Liver (tissue), 8 donors: ENCODE measurements at regions not wholly inside any gene's neighbourhood (a gene's known extent, or its start where the extent isn't known, plus 50 kb on each side); places are given as distances from the start of the nearest gene placed in this dataset.

ENCODE experiments used
- DNase-seq: peaks from one replicate; pipeline ENCODE4 v3.0.0-alpha.2; 2017; ENCODE audit warnings: low spot score
- H3K27ac ChIP-seq, 2 donors: one replicate each; pipeline ENCODE4 v1.7.0; 2013; ENCODE audit warnings: inconsistent platforms in 2 of 2, low read length in 2 of 2, control low read depth in 1 of 2, low read depth in 1 of 2, mild to moderate bottlenecking in 1 of 2
- H3K27me3 ChIP-seq, 4 donors: one replicate each; pipeline versions ENCODE4 v1.6.1 to v1.7.0; 2013; ENCODE audit warnings: low read length in 3 of 4, inconsistent platforms in 1 of 4, mild to moderate bottlenecking in 1 of 4, moderate library complexity in 1 of 4; ENCODE audit not compliant: control insufficient read depth in 4 of 4, insufficient read depth in 4 of 4
- H3K36me3 ChIP-seq, 4 donors: one replicate each; pipeline versions ENCODE4 v1.6.1 to v1.7.0; 2013; ENCODE audit warnings: low read length in 3 of 4, mild to moderate bottlenecking in 3 of 4, low read depth in 1 of 4, moderate library complexity in 1 of 4; ENCODE audit not compliant: control insufficient read depth in 4 of 4, insufficient read depth in 3 of 4
- H3K4me1 ChIP-seq, 4 donors: one replicate each; pipeline versions ENCODE4 v1.6.1 to v1.7.0; 2013; ENCODE audit warnings: low read length in 3 of 4, mild to moderate bottlenecking in 3 of 4, moderate library complexity in 1 of 4; ENCODE audit not compliant: control insufficient read depth in 4 of 4, insufficient read depth in 4 of 4
- H3K4me3 ChIP-seq, 3 donors: one replicate each; pipeline versions ENCODE4 v1.6.1 to v1.7.0; 2013; ENCODE audit warnings: low read length in 3 of 3, control low read depth in 1 of 3, low read depth in 1 of 3, mild to moderate bottlenecking in 1 of 3
- H3K9ac ChIP-seq, 2 donors: one replicate each; pipeline ENCODE4 v1.7.0; 2013; ENCODE audit warnings: low read length in 2 of 2, mild to moderate bottlenecking in 2 of 2, moderate library complexity in 2 of 2, control low read depth in 1 of 2, low read depth in 1 of 2
- H3K9me3 ChIP-seq, 4 donors: one replicate each; pipeline versions ENCODE4 v1.6.1 to v1.7.0; 2013; ENCODE audit warnings: low read length in 3 of 4; ENCODE audit not compliant: control insufficient read depth in 4 of 4
- CTCF ChIP-seq: fragments of 150-350 bp; IDR thresholded peaks from 2 replicates; pipeline ENCODE4 v1.5.1; 2017; ENCODE audit warnings: improper control_type of control experiment, low read depth, low read length; ENCODE audit not compliant: missing input control
- FOXA2 ChIP-seq: IDR thresholded peaks from 2 replicates; pipeline ENCODE4 v1.6.1; 2016; ENCODE audit warnings: antibody characterized with exemption
- HNF4A ChIP-seq, 2 donors: conservative IDR thresholded peaks; 2 replicates each; pipeline ENCODE4 v1.6.1; 2016; ENCODE audit warnings: antibody characterized with exemption in 2 of 2, mild to moderate bottlenecking in 2 of 2
- HNF4G ChIP-seq: IDR thresholded peaks from 2 replicates; pipeline ENCODE4 v1.6.1; 2016; ENCODE audit warnings: antibody characterized with exemption
- JUND ChIP-seq, 2 donors: IDR thresholded peaks; 2 replicates each; pipeline ENCODE4 v1.6.1; 2016; ENCODE audit warnings: antibody characterized with exemption in 2 of 2
- MAX ChIP-seq: IDR thresholded peaks from 2 replicates; pipeline ENCODE4 v1.6.1; 2016; ENCODE audit warnings: antibody characterized with exemption
- NR2F2 ChIP-seq: IDR thresholded peaks from 2 replicates; pipeline ENCODE4 v1.6.1; 2016; ENCODE audit warnings: antibody characterized with exemption
- RAD21 ChIP-seq, 2 donors: IDR thresholded peaks; 2 replicates each; pipeline ENCODE4 v1.6.1; 2016; ENCODE audit warnings: antibody characterized with exemption in 2 of 2, mild to moderate bottlenecking in 2 of 2
- REST ChIP-seq: IDR thresholded peaks from 2 replicates; pipeline ENCODE4 v1.6.1; 2016; ENCODE audit warnings: antibody characterized with exemption, mild to moderate bottlenecking
- SP1 ChIP-seq: IDR thresholded peaks from 2 replicates; pipeline ENCODE4 v1.6.1; 2018; ENCODE audit warnings: antibody characterized with exemption, mild to moderate bottlenecking
- TAF1 ChIP-seq: conservative IDR thresholded peaks from 2 replicates; pipeline ENCODE4 v1.6.1; 2016; ENCODE audit warnings: antibody characterized with exemption, mild to moderate bottlenecking
- ZBTB33 ChIP-seq: IDR thresholded peaks from 2 replicates; pipeline ENCODE4 v1.6.1; 2016; ENCODE audit warnings: antibody characterized with exemption
- WGBS: extraction: QIAGEN DNeasy Blood & Tissue Kit; methylation state at CpG from one replicate; pipeline ENCODE4 v1.1.7; 2013; 5-methylcytosine and 5-hydroxymethylcytosine counted together
- donor health status: healthy.
- donor health status: healthy.
- donor health status: healthy.
- donor health status: healthy.
- donor health status: healthy.

GRCh38 chr3:159816512-159816911, 172.1 kb upstream of the IL12A start (continued):
- TF ChIP-seq CTCF, result no peak

- H3K27ac ChIP-seq, result no peak overlapping the region
- TF ChIP-seq ZBTB33, result no peak
- TF ChIP-seq SP1, result no peak
- TF ChIP-seq NR2F2, result no peak
- TF ChIP-seq REST, result no peak
- TF ChIP-seq MAX, result no peak
- no peak for TF ChIP-seq TAF1
- TF ChIP-seq FOXA2, result no peak
- no peak for TF ChIP-seq HNF4A (conservative IDR thresholded peaks at IDR 0.05)
- TF ChIP-seq JUND (IDR thresholded peaks at IDR 0.05), result no peak
- TF ChIP-seq RAD21 (IDR thresholded peaks at IDR 0.05), result no peak
- TF ChIP-seq CTCF, result no peak
- TF ChIP-seq HNF4G, result no peak
- DNase-seq, result no peak
- no peaks in the 10 kb centered on the region for H3K9me3 ChIP-seq
- no peaks in the 10 kb centered on the region for H3K27me3 ChIP-seq
- peaks cover 6 to 20% (median 14%) of the 10 kb centered on the region in 4 donors for H3K4me1 ChIP-seq
- no peaks in the 10 kb centered on the region for H3K36me3 ChIP-seq
- no peak overlapping the region for H3K4me3 ChIP-seq
- 83% methylated on average over 6 of the region's 6 CpGs for WGBS
- no peak overlapping the region for H3K9ac ChIP-seq
Observed at GRCh38 chr3:159817126-159817525, 171.5 kb upstream of the IL12A start.
